ENCODE measurements at regions not wholly inside any gene's neighbourhood (a gene's known extent, or its start where the extent isn't known, plus 50 kb on each side); places are given as distances from the start of the nearest gene placed in this dataset.

GRCh38 chr19:28324275-28325060 lies 888.5 kb downstream of the UQCRFS1 start:
- no peaks in the 10 kb centered on the region for H3K4me1 ChIP-seq (replicated peaks in 1 of 2)
- intact Hi-C loops (cut with DNase I) = loop anchor here in 1 of 2 donors (5.0 kb wide), 1 partner anchor 352 kb away; no protein-coding TSS in a partner anchor
- H3K36me3 ChIP-seq (replicated peaks in 1 of 2) = no peaks in the 10 kb centered on the region
- no peak overlapping the region for H3K4me3 ChIP-seq
- H3K9me3 ChIP-seq (replicated peaks in 1 of 3) = no peaks in the 10 kb centered on the region
- no peak overlapping the region for H3K27ac ChIP-seq
- H3K27me3 ChIP-seq = no peaks in the 10 kb centered on the region
- TF ChIP-seq CTCF (IDR thresholded peaks at IDR 0.05) = no peak
- TF ChIP-seq POLR2A (IDR thresholded peaks at IDR 0.05) = no peak
- DNase-seq = no peak
- 49 to 61% (median 56%) methylated on average over 5 of the region's 5 CpGs for WGBS, 4 donors

- H3K36me3 ChIP-seq (replicated peaks in 1 of 2) = no peaks in the 10 kb centered on the region
- no peak overlapping the region for H3K27ac ChIP-seq
- no peaks in the 10 kb centered on the region for H3K9me3 ChIP-seq (replicated peaks in 1 of 3)
- no peak for TF ChIP-seq POLR2A (IDR thresholded peaks at IDR 0.05)
- no peak for TF ChIP-seq CTCF (IDR thresholded peaks at IDR 0.05)
- no peak for DNase-seq
- H3K4me1 ChIP-seq (replicated peaks in 1 of 2) = no peaks in the 10 kb centered on the region
- WGBS, 4 donors = 56 to 66% (median 61%) methylated on average over 3 of the region's 3 CpGs
- H3K4me3 ChIP-seq = no peak overlapping the region
- intact Hi-C loops (cut with DNase I) = loop anchor here in 1 of 2 donors (5.0 kb wide), 1 partner anchor 351 kb away; no protein-coding TSS in a partner anchor
- no peaks in the 10 kb centered on the region for H3K27me3 ChIP-seq
Measured at GRCh38 chr19:28322945-28323344, 890.0 kb downstream of the UQCRFS1 start.

GRCh38 chr19:28322491-28322890 lies 890.5 kb downstream of the UQCRFS1 start:
- no peaks in the 10 kb centered on the region for H3K36me3 ChIP-seq (replicated peaks in 1 of 2)
- no peak overlapping the region for H3K4me3 ChIP-seq
- DNase-seq = no peak
- WGBS, 4 donors = 68 to 93% (median 79%) methylated on average over 4 of the region's 4 CpGs
- TF ChIP-seq POLR2A (IDR thresholded peaks at IDR 0.05) (no peak), CTCF (IDR thresholded peaks at IDR 0.05) (no peak)
- no peak overlapping the region for H3K27ac ChIP-seq
- H3K27me3 ChIP-seq = no peaks in the 10 kb centered on the region
- H3K9me3 ChIP-seq (replicated peaks in 1 of 3) = no peaks in the 10 kb centered on the region
- H3K4me1 ChIP-seq (replicated peaks in 1 of 2) = no peaks in the 10 kb centered on the region
- intact Hi-C loops (cut with DNase I) = loop anchor here in 1 of 2 donors (5.0 kb wide), 1 partner anchor 350 kb away; no protein-coding TSS in a partner anchor

GRCh38 chr19:28319918-28320317 lies 893.0 kb downstream of the UQCRFS1 start:
- Histone ChIP-seq H3K9me3 (replicated peaks in 1 of 3) (no peaks in the 10 kb centered on the region), H3K27ac (no peak overlapping the region), H3K4me1 (replicated peaks in 1 of 2) (no peaks in the 10 kb centered on the region), H3K27me3 (no peaks in the 10 kb centered on the region), H3K4me3 (no peak overlapping the region), H3K36me3 (replicated peaks in 1 of 2) (no peaks in the 10 kb centered on the region)
- WGBS, 4 donors = 50 to 86% (median 75%) methylated on average over 1 of the region's 1 CpG
- intact Hi-C loops (cut with DNase I) = loop anchor here (2.0 to 5.0 kb wide), 2 partner anchors 345 to 348 kb away; no protein-coding TSS in a partner anchor
- no peak for DNase-seq
- no peak for TF ChIP-seq POLR2A (IDR thresholded peaks at IDR 0.05)
- TF ChIP-seq CTCF (IDR thresholded peaks at IDR 0.05) = no peak
